Activated CD4-positive, alpha-beta T cell treated with anti-CD3 and anti-CD28 coated beads, Interleukin-2, amount 10 ng/mL, durations not matched to agents 24 days and 14 days (primary cell): ENCODE measurements at regions not wholly inside any gene's neighbourhood (a gene's known extent, or its start where the extent isn't known, plus 50 kb on each side); places are given as distances from the start of the nearest gene placed in this dataset.
"Not testable (repeated sequence)": the region's sequence is repeated elsewhere in the genome, so short reads cannot be mapped to it uniquely, and the experiment has no call there.

Source experiments
- DNase-seq: peaks from one replicate; pipeline ENCODE4 v3.0.0; 2022
- H3K27ac Mint-ChIP-seq: one replicate; pipeline ENCODE4 v1.8.0; 2022; ENCODE audit warnings: mild to moderate bottlenecking, mixed read lengths
- H3K27me3 Mint-ChIP-seq: one replicate; pipeline ENCODE4 v1.8.0; 2022; ENCODE audit warnings: mixed read lengths
- H3K36me3 Mint-ChIP-seq: one replicate; pipeline ENCODE4 v1.8.0; 2022; ENCODE audit warnings: low read depth, mild to moderate bottlenecking, mixed read lengths
- H3K4me1 Mint-ChIP-seq: one replicate; pipeline ENCODE4 v1.8.0; 2021; ENCODE audit warnings: mixed read lengths
- H3K4me3 Mint-ChIP-seq: one replicate; pipeline ENCODE4 v1.8.0; 2022; ENCODE audit warnings: mild to moderate bottlenecking, moderate library complexity, mixed read lengths
- H3K9me3 Mint-ChIP-seq: one replicate; pipeline ENCODE4 v1.8.0; 2021; ENCODE audit warnings: mixed read lengths
- intact Hi-C: fragments of 100-400 bp; cut with micrococcal nuclease; formaldehyde crosslinking; loops from one replicate; pipeline ENCODE4 v1.15.1; 2023

DNA sequence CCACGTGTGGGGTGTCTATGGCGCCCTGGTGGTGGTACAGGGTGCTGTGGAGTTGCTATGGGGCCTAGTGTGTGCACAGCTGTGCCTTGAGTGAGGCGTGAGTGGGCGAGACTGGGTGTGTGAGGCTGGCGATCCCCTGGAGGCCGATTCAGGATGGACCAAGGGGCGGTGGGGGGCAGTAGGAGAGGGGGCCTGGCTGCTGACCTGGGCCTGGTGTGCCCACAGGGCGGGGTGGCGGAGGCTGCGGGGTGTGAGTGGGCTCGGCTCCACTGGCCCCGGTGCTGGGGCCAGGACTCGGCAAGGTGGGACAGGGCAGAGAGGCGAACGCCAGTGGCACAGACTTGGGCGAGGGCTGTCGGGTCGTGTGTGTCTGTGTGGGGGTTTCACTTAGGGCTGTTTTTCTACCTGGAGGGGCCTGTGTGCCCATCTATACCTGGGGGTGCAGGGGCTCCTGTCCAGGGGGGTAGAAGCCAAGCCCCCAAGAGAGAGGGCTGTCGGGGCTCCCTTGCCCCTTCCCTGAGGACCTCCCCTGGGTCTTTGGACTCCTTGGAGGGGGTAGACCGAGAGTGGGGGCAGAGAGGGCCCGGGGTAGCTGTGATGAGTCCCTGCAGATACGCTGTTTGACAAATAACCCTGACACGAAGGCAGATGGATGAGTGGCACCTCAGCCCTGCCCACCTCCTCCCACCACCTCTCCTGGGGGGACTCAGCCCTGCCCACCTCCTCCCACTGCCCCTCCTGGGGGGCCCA, 194.6 kb downstream of the TMEM121 start:
- H3K27me3 Mint-ChIP-seq, H3K4me1 Mint-ChIP-seq, H3K27ac Mint-ChIP-seq, intact Hi-C loops, DNase-seq, H3K9me3 Mint-ChIP-seq, H3K4me3 Mint-ChIP-seq, H3K36me3 Mint-ChIP-seq: not testable (repeated sequence)

DNA sequence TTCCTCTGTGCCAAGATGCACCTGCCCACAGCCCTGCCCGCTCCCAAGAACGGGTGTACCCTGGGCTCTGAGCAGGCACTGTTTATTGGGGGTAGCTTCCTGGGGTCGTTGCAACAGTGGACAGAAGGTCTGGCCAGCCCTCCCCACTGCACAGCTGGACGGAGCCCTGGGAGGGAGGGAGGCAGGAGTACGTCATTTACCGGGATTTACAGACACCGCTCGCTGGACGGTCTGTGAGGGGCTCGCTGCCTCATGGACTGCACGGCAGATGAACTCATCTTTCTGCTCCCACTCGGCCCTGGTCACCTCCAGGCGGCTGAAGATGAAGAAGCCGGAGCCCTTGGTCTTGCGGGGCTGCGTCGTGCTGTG, 195.2 kb downstream of the TMEM121 start:
- H3K4me3 Mint-ChIP-seq, result not testable (repeated sequence)

DNA sequence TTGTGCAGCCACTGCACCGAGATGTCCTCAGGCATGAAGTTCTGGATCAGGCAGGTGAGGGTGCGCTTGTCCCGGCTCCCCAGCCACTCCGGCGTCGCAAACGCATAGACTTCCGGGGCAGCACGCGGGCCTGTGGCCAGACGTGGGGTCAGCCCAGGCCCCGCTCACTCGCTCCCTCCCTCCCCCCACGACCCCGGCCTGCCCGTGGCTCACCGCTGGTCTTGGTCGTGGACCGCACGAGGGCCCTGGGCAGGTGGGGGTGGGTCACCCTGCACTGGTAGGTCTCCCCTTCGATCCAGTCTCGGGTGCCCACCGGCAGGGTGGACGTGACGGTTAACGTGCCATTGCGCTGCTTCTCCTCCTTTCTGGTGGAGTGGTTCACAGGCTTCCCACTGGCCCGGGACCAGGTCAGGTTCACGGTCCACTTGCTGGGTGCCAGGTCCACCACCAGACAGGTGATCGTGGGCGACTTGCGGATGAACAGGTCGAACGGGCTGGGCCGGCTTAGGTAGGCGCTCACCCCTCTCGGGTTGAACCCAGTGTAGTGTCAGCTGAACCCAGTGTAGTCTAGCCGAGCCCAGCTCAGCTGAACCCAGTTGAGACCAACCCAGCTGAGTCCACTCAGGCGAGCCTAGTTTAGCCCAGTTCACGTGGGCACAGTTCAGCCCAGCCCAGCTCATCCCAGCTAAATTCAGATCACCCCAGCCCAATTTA, 195.8 kb downstream of the TMEM121 start:
- H3K27ac Mint-ChIP-seq, intact Hi-C loops, H3K36me3 Mint-ChIP-seq: not testable (repeated sequence)

More for the DNA sequence above, 195.2 kb downstream of the TMEM121 start:
- intact Hi-C loops, H3K9me3 Mint-ChIP-seq, DNase-seq, H3K36me3 Mint-ChIP-seq, H3K27ac Mint-ChIP-seq, H3K4me1 Mint-ChIP-seq, H3K27me3 Mint-ChIP-seq: not testable (repeated sequence)

DNA sequence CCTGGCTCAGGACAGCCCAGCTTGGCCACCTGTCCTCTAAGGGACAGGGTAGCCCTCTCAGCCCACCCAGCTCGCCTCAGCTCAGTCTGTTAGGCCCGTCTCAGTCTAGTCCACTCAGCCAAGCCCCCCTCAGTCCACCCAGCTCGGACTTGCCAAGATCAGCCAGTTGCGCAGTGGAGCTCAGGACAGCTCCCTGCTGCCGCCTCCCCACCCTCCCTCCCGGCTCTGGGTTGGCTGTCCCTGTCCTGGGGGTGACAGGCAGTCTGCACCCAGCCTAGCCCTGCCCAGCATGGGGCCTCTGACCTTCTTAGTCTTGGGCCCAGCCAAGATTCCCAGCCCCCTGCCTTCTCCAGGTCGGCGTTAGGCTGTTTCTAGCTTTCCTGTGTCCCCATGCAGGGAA, 196.9 kb downstream of the TMEM121 start:
- not testable (repeated sequence) for H3K36me3 Mint-ChIP-seq, H3K9me3 Mint-ChIP-seq

More for the DNA sequence above, 195.8 kb downstream of the TMEM121 start:
- not testable (repeated sequence) for H3K27me3 Mint-ChIP-seq, H3K9me3 Mint-ChIP-seq, H3K4me3 Mint-ChIP-seq, DNase-seq, H3K4me1 Mint-ChIP-seq

DNA sequence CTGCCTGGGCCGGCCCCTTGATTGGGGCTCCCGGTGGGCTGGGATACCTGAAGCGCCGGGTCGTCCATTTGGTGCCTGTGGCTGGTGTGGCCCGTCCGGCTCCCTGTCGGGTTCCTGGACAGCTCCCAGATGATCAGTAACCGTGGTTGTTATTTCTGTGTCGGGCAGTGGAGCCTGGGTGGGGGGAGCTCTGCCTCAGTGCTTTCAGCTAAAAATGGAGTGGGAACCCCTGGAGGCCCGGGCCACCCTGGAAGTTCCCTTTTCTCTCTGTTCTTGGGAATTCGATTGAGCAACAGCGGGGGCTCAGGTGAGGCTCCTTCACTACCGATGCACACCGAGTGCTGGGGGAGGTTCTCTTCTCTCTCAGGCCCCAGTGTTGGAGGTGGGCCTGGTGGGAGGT, 197.4 kb downstream of the TMEM121 start:
- H3K27me3 Mint-ChIP-seq, DNase-seq, H3K9me3 Mint-ChIP-seq, H3K4me1 Mint-ChIP-seq, intact Hi-C loops, H3K4me3 Mint-ChIP-seq, H3K27ac Mint-ChIP-seq, H3K36me3 Mint-ChIP-seq: not testable (repeated sequence)

More for the DNA sequence above, 196.9 kb downstream of the TMEM121 start:
- intact Hi-C loops, H3K4me1 Mint-ChIP-seq, H3K4me3 Mint-ChIP-seq, DNase-seq, H3K27me3 Mint-ChIP-seq, H3K27ac Mint-ChIP-seq: not testable (repeated sequence)

DNA sequence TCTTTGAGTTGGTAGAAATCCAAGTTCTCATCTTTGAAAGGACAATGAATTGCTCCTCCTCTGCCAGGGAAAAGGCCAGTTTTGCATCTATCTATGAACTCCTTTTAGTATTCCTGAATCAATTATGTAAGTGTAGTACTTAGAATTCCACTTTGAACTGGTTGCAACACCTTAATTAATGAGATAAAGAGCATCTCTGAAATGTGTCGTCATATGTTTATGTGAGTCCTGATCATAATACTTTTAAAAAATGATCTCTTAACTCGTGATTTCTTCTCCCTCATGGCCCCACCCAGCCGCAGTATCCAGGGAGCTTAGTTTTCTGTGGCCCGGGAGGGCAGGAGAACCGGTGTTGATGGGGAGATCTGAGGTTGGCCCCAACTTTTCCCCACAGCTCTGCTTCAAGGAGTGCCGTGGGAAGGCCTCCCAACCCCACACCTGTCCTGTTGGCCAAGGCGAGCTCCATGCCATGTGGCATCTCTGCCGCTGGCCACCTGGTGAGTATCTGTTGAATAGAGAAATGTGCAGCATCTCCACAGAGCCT, 203.5 kb downstream of the TMEM121 start:
- DNase-seq, H3K36me3 Mint-ChIP-seq, intact Hi-C loops, H3K27me3 Mint-ChIP-seq, H3K27ac Mint-ChIP-seq, H3K9me3 Mint-ChIP-seq, H3K4me1 Mint-ChIP-seq, H3K4me3 Mint-ChIP-seq: not testable (repeated sequence)

DNA sequence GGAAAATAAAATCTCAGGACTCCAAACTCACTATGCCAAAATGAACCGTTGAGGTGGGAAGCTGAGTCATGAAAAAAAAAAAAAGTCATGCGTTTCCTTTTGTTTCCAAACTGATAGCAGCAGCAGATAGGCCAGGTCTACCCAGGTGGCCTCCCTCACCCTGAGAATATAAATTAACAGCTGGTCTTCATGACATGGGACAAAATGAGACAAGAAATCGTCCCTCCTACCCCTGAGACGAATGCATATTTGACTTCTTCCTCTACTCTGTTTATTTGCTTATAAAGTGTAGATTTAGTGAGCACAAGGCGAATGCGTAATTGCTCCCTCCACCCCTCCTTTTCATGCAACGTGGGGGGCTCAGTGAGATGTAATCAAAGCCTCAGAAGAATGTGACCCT, 204.3 kb downstream of the TMEM121 start:
- H3K36me3 Mint-ChIP-seq, H3K27ac Mint-ChIP-seq, H3K27me3 Mint-ChIP-seq, H3K9me3 Mint-ChIP-seq, intact Hi-C loops, H3K4me1 Mint-ChIP-seq, DNase-seq, H3K4me3 Mint-ChIP-seq: not testable (repeated sequence)

DNA sequence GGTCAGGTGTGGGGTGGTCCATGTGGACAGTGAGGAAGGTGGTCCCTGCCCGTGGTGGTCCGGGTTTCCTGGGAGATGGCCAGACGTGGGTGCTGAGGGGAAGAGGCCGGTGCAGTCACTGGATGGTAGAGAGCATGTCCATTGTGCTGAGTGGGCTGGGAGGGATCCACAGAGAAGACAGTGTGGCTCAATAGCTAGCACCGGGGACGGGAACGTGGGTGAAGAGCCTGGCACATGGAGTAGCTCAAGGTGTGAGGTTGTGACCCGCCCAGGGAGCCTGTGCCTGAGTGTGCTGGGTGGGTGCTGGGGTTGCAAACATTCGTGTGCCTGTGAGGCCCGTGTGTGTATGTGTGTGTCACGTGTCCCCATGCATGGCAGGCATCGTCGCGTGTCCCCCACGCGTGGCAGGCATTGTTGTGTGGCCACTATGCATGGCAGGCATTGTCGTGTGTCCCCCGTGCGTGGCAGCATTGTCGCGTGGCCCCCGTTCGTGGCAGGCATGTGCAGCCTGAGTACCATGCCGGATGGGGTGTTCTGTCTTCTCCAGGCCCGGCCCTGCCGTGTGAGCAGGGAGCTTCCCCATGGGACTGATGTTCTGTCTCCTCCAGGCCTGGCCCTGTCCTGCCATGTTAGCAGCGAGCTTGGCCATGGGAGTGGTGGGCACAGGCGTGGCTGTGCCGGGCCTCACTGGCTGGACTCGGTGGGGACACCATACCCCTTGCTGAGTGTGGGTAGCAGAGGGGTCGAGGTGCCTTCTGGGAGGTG, 205.0 kb downstream of the TMEM121 start:
- H3K9me3 Mint-ChIP-seq, H3K27ac Mint-ChIP-seq, intact Hi-C loops, H3K4me1 Mint-ChIP-seq, DNase-seq, H3K36me3 Mint-ChIP-seq, H3K27me3 Mint-ChIP-seq, H3K4me3 Mint-ChIP-seq: not testable (repeated sequence)

DNA sequence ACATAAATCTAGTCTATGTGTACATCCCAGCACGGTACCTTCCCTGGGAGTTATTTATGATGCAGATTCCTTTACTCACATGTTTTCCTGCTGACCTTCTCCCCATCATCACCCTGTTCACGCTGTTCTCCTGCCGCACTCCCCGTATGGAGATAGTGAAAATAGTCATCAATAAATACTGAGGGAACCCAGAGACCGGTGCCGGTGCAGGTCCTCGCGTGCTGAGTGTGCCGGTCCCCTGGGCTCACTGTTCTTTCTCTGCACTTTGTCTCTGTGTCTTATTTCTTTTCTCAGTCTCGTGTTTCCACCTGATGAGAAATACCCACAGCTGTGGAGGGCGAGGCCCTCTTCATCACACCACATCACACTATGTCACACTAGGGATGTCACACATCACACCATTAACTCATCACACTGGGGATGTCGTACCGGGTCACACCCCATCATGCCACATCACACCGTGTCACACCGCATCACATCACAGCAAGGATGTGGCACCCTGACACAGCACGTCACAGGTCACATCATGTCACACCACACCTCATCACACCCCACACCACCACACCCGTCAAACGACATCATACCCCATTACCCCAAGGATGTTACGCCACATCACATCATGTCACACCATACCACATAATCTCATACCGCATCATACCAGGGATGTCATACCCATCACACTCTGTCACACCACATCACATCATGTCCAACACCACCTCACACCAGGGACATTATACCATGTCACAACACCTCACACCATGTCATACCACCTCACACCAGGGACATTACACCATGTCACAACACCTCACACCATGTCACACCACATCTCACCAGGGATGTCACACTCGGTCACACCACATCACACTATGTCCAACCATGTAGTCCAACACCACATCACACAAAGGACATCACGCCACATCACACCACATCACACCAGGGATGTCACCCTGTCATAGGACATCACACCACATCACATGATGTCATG, 207.0 kb downstream of the TMEM121 start:
- H3K36me3 Mint-ChIP-seq, result no peaks in the 10 kb centered on the region
- peaks cover 2% of the 10 kb centered on the region for H3K4me1 Mint-ChIP-seq
- no peak overlapping the region for H3K27ac Mint-ChIP-seq
- H3K27me3 Mint-ChIP-seq, result peaks cover 8% of the 10 kb centered on the region
- no peaks in the 10 kb centered on the region for H3K9me3 Mint-ChIP-seq
- H3K4me3 Mint-ChIP-seq, result no peak overlapping the region
- DNase-seq, result no peak
- intact Hi-C loops, result no loop called here

DNA sequence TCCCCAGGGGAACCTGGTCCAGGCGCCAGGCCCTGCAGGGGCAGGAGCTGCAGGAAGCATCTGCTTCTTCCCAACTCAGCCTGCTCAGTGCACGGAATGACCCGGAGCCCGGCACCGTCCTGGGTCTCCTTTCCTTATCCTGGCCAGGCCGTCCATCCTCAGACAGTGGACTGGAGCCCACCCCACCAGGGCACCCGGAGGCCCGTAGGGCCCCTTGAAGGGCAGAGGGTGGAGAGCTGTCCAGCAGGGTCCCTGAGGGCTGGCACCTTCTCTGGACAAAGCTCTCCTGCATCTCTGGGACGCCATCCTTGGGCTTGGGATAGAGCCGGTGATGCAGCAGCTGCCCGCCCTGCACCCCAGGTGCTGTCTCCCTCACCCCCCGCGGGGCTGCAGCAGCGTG, 207.9 kb downstream of the TMEM121 start:
- intact Hi-C loops, H3K27ac Mint-ChIP-seq, H3K36me3 Mint-ChIP-seq, H3K27me3 Mint-ChIP-seq, DNase-seq, H3K4me1 Mint-ChIP-seq, H3K4me3 Mint-ChIP-seq, H3K9me3 Mint-ChIP-seq: not testable (repeated sequence)

DNA sequence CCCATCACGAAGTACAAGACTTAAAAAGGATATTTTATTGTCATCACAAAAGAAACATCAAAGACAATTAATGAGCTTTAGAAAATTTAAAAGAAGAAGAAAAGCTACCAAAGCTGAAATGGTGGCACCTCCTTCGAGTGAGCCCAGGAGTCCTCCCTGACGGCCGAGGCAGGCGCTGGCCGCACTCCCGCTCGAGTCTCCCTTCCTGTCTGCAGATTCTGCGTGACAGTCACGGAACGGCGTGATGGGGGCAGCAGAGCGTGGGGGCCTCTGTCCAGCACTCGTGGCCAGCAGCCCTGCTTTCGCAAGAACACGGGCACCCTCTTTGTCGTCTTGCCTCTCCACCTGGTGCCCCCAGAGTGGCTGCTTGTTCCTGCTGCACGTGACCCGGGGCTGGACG, 209.9 kb downstream of the TMEM121 start:
- H3K4me1 Mint-ChIP-seq, intact Hi-C loops, H3K4me3 Mint-ChIP-seq, H3K27me3 Mint-ChIP-seq, H3K27ac Mint-ChIP-seq, DNase-seq, H3K36me3 Mint-ChIP-seq, H3K9me3 Mint-ChIP-seq: not testable (repeated sequence)

DNA sequence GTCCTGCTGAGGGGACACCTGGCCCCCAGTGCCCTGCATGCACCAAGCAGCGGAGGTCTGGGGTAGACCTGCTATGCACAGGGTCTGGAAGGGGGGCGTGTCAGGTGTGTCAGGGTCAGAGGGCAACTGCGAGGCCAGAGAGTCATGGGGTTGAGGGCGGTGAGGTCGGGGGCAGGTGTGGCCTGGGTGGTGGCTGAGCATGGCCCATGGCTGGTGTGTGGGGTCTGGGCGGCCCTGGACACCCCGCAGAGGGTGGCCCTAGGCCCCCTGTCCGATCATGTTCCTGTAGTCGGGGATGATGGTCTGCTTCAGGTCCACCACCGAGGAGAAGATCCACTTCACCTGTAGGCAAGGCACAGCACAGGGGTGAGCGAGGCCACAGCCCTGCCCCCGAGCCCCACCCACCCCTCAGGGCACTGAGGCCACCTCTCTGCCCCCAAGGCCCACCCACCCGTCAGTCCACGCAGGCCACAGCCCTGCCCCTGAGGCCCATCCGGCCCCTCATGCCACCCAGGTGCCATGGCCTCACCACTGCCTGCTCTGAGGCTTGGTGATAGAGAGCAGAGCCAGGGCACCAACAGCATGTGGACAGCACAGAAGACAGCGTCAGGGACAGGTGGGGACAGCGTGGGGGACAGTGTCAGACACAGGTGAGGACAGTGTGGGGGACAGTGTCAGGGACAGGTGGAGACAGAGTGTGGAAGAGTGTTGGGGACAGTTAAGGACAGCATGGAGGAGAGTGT, 211.3 kb downstream of the TMEM121 start:
- intact Hi-C loops, result no loop called here
- DNase-seq, result no peak
- no peaks in the 10 kb centered on the region for H3K4me1 Mint-ChIP-seq
- no peaks in the 10 kb centered on the region for H3K9me3 Mint-ChIP-seq
- H3K4me3 Mint-ChIP-seq, result no peak overlapping the region
- H3K27me3 Mint-ChIP-seq, result no peaks in the 10 kb centered on the region
- H3K36me3 Mint-ChIP-seq, result no peaks in the 10 kb centered on the region
- peak overlapping the region; percentile 43 for H3K27ac Mint-ChIP-seq

DNA sequence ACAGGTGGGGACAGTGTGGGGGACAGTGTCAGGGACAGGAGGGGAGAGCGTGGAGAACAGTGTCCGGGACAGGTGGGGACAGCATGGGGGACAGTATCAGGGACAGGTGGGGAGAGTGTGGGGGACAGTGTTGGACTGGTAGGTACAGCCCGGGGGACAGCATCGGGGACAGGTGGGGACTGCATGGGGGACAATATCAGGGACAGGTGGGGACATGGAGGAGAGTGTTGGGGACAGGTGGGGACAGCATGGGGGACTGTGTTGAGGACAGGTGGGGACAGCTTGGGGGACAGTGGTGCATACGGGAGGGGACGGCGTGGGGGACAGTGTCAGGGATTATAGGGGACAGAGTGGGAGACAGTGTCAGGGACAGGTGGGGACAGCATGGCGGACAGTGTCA, 212.3 kb downstream of the TMEM121 start:
- H3K9me3 Mint-ChIP-seq, result no peaks in the 10 kb centered on the region
- no peaks in the 10 kb centered on the region for H3K27me3 Mint-ChIP-seq
- intact Hi-C loops, result no loop called here
- no peaks in the 10 kb centered on the region for H3K36me3 Mint-ChIP-seq
- H3K4me1 Mint-ChIP-seq, result no peaks in the 10 kb centered on the region
- DNase-seq, result no peak
- no peak overlapping the region for H3K27ac Mint-ChIP-seq
- no peak overlapping the region for H3K4me3 Mint-ChIP-seq
